Islet of Langerhans (tissue), 1 donor: ENCODE measurements at regions not wholly inside any gene's neighbourhood (a gene's known extent, or its start where the extent isn't known, plus 50 kb on each side); places are given as distances from the start of the nearest gene placed in this dataset.

ENCODE experiments used
- FAIRE-seq: peaks from one replicate; lab custom pipeline; 2011; peaks lifted over from hg19 to GRCh38; lab: Jason Lieb, UNC

- FAIRE-seq = no peak
Measured at GRCh38 chr13:73505376-73505890, 446.6 kb downstream of the KLF5 start.

GRCh38 chr13:73499695-73500094 lies 440.9 kb downstream of the KLF5 start:
- FAIRE-seq = no peak

- no peak for FAIRE-seq
Measured at GRCh38 chr13:73497430-73497829, 438.6 kb downstream of the KLF5 start.

- FAIRE-seq = no peak
Measured at GRCh38 chr13:73496711-73497110, 437.9 kb downstream of the KLF5 start.

GRCh38 chr13:73492811-73493210 lies 434.0 kb downstream of the KLF5 start:
- FAIRE-seq = no peak

- FAIRE-seq = no peak
Measured at GRCh38 chr13:73482556-73482955, 423.8 kb downstream of the KLF5 start.

GRCh38 chr13:73481886-73482445 lies 423.2 kb downstream of the KLF5 start:
- FAIRE-seq = no peak

- no peak for FAIRE-seq
Measured at GRCh38 chr13:73480779-73481559, 422.2 kb downstream of the KLF5 start.

- FAIRE-seq = no peak
Measured at GRCh38 chr13:73479856-73480255, 421.1 kb downstream of the KLF5 start.

- FAIRE-seq = no peak
Measured at GRCh38 chr13:73479351-73479750, 420.5 kb downstream of the KLF5 start.

- no peak for FAIRE-seq
Measured at GRCh38 chr13:73477441-73477840, 418.6 kb downstream of the KLF5 start.

GRCh38 chr13:73473016-73473415 lies 414.2 kb downstream of the KLF5 start:
- FAIRE-seq = no peak

GRCh38 chr13:73467125-73467524 lies 408.3 kb downstream of the KLF5 start:
- FAIRE-seq = no peak

- FAIRE-seq = no peak
Measured at GRCh38 chr13:73466561-73466960, 407.8 kb downstream of the KLF5 start.

GRCh38 chr13:73465617-73465971 lies 406.8 kb downstream of the KLF5 start:
- FAIRE-seq = no peak

GRCh38 chr13:73464758-73465616 lies 406.2 kb downstream of the KLF5 start:
- no peak for FAIRE-seq

GRCh38 chr13:73462241-73462640 lies 403.4 kb downstream of the KLF5 start:
- no peak for FAIRE-seq

GRCh38 chr13:73451221-73452029 lies 392.6 kb downstream of the KLF5 start:
- FAIRE-seq = no peak

GRCh38 chr13:73450583-73450982 lies 391.8 kb downstream of the KLF5 start:
- FAIRE-seq = no peak

GRCh38 chr13:73449252-73449651 lies 390.4 kb downstream of the KLF5 start:
- no peak for FAIRE-seq

GRCh38 chr13:73440296-73440895 lies 381.6 kb downstream of the KLF5 start:
- no peak for FAIRE-seq

GRCh38 chr13:73433890-73434289 lies 375.1 kb downstream of the KLF5 start:
- no peak for FAIRE-seq
